ENCODE measurements at regions not wholly inside any gene's neighbourhood (a gene's known extent, or its start where the extent isn't known, plus 50 kb on each side); places are given as distances from the start of the nearest gene placed in this dataset.

DNA sequence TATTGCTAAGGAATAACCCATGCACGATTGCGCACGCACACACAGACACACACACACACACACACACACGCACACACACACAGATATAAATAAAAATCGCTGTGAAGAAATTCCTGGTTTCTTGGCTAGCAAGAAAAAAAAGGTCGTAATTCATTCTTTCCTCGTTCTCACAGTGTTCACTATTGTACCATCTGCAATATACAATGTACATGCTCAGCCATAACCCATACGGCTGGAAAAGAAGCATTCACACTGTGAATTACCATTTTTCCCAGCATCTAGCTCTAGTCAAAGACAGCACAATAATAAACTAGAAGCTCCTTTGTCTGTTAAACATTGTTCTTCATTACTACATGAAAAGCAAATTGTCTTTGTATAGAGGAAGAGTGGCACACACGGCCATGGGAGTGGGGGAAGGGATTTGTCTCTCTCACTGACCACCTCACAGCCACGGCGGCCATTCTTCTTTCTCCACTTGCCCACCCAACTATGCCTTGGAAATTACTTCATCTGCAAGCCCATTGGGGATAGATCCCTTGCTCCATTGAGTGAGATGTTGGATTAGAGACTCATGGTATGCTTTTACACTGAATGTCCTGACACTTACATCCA lies 115.3 kb upstream of the ID4 start:
- CTCF ChIA-PET: no interaction called here
- DNase-seq: no peak
- H3K4me3 ChIP-seq (ENCODE audit: low read depth in 2 of 2, low read length in 1 of 2): no peak overlapping the region

GRCh38 chr6:19722999-19723398 lies 114.2 kb upstream of the ID4 start:
- no peak for DNase-seq
- Histone ChIP-seq H3K4me2 (no peak overlapping the region), H3K9me2 (no peaks in the 10 kb centered on the region), H2AFZ (ENCODE audit: low read depth) (no peak overlapping the region), H3K9me3 (no peaks in the 10 kb centered on the region), H3K27me3 (ENCODE audit: insufficient read depth) (no peaks in the 10 kb centered on the region), H3K4me1 (ENCODE audit: control insufficient read depth in 1 of 2, insufficient read depth in 2 of 2, low read depth in 1 of 2, low read length in 1 of 2) (peaks cover 0 to 5% of the 10 kb centered on the region in 2 experiments; a peak in 3 of 4 replicates), H3K9ac (no peak overlapping the region), H3K27ac (ENCODE audit: low read depth in 2 of 2, low read length in 1 of 2) (peak overlapping the region in 1 of 2 experiments; percentile 68; a peak in 2 of 4 replicates), H3K36me3 (replicated peaks in 1 of 2; ENCODE audit: control insufficient read depth in 1 of 2, insufficient read depth in 2 of 2, low read length in 1 of 2) (no peaks in the 10 kb centered on the region), H3F3A (replicated peaks; ENCODE audit: insufficient read depth) (peaks cover 3% of the 10 kb centered on the region), H4K20me1 (ENCODE audit: insufficient read depth) (no peaks in the 10 kb centered on the region), H3K4me3 (ENCODE audit: low read depth in 2 of 2, low read length in 1 of 2) (no peak overlapping the region), H3K79me2 (ENCODE audit: insufficient read depth) (no peaks in the 10 kb centered on the region)
- POLR2A ChIA-PET: no interaction called here
- 66% methylated on average over 6 of the region's 6 CpGs for WGBS (ENCODE audit: low lambda C conversion rate)
- CTCF ChIA-PET: no interaction called here
- TF ChIP-seq CHD2 (IDR thresholded peaks at IDR 0.05; ENCODE audit: low read length, partially characterized antibody) (no peak), ZBTB33 (IDR thresholded peaks at IDR 0.05; ENCODE audit: borderline replicate concordance, low read depth) (no peak), RFX5 (IDR thresholded peaks at IDR 0.05; ENCODE audit: low read length) (no peak), SIN3A (IDR thresholded peaks at IDR 0.05; ENCODE audit: borderline replicate concordance, low read depth, low read length) (no peak), RCOR1 (IDR thresholded peaks at IDR 0.05; ENCODE audit: low read length) (no peak), TCF12 (IDR thresholded peaks at IDR 0.05) (no peak), RXRA (IDR thresholded peaks at IDR 0.05; ENCODE audit: borderline replicate concordance, low read depth) (no peak), NRF1 (IDR thresholded peaks at IDR 0.05; ENCODE audit: low read depth, low read length) (no peak), POLR2AphosphoS5 (IDR thresholded peaks at IDR 0.05; ENCODE audit: low read depth, low read length) (no peak), GATA2 (CRISPR knock-in tag; IDR thresholded peaks at IDR 0.05) (no peak), MEF2A (IDR thresholded peaks at IDR 0.05; ENCODE audit: borderline replicate concordance, low read depth) (no peak), IRF3 (IDR thresholded peaks at IDR 0.05; ENCODE audit: low read depth, low read length) (no peak)
- TF ChIP-seq, protein P1, sequence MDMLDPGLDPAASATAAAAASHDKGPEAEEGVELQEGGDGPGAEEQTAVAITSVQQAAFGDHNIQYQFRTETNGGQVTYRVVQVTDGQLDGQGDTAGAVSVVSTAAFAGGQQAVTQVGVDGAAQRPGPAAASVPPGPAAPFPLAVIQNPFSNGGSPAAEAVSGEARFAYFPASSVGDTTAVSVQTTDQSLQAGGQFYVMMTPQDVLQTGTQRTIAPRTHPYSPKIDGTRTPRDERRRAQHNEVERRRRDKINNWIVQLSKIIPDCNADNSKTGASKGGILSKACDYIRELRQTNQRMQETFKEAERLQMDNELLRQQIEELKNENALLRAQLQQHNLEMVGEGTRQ (IDR thresholded peaks at IDR 0.05; ENCODE audit: borderline replicate concordance, low read depth, low read length): no peak
- TF ChIP-seq, protein P2, sequence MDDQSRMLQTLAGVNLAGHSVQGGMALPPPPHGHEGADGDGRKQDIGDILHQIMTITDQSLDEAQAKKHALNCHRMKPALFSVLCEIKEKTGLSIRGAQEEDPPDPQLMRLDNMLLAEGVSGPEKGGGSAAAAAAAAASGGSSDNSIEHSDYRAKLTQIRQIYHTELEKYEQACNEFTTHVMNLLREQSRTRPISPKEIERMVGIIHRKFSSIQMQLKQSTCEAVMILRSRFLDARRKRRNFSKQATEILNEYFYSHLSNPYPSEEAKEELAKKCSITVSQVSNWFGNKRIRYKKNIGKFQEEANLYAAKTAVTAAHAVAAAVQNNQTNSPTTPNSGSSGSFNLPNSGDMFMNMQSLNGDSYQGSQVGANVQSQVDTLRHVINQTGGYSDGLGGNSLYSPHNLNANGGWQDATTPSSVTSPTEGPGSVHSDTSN (IDR thresholded peaks at IDR 0.05): no peak

More for the DNA sequence above, 115.3 kb upstream of the ID4 start:
- Histone ChIP-seq H4K20me1 (ENCODE audit: insufficient read depth) (no peaks in the 10 kb centered on the region), H3F3A (replicated peaks; ENCODE audit: insufficient read depth) (peaks cover 3% of the 10 kb centered on the region), H3K4me1 (ENCODE audit: control insufficient read depth in 1 of 2, insufficient read depth in 2 of 2, low read depth in 1 of 2, low read length in 1 of 2) (peaks cover 0 to 5% of the 10 kb centered on the region in 2 experiments; a peak in 3 of 4 replicates), H2AFZ (ENCODE audit: low read depth) (no peak overlapping the region), H3K4me2 (no peak overlapping the region), H3K36me3 (replicated peaks in 1 of 2; ENCODE audit: control insufficient read depth in 1 of 2, insufficient read depth in 2 of 2, low read length in 1 of 2) (no peaks in the 10 kb centered on the region), H3K9ac (no peak overlapping the region), H3K79me2 (ENCODE audit: insufficient read depth) (no peaks in the 10 kb centered on the region), H3K9me3 (no peaks in the 10 kb centered on the region), H3K27me3 (ENCODE audit: insufficient read depth) (no peaks in the 10 kb centered on the region), H3K9me2 (no peaks in the 10 kb centered on the region), H3K27ac (ENCODE audit: low read depth in 2 of 2, low read length in 1 of 2) (no peak overlapping the region)
- no peak for TF ChIP-seq YY1 (IDR thresholded peaks at IDR 0.05; ENCODE audit: low read depth)
- TF ChIP-seq FOSL2 (IDR thresholded peaks at IDR 0.05; ENCODE audit: borderline replicate concordance, low read depth): no peak
- no peak for TF ChIP-seq POLR2AphosphoS5 (IDR thresholded peaks at IDR 0.05; ENCODE audit: low read depth, low read length)
- TF ChIP-seq, protein P3, sequence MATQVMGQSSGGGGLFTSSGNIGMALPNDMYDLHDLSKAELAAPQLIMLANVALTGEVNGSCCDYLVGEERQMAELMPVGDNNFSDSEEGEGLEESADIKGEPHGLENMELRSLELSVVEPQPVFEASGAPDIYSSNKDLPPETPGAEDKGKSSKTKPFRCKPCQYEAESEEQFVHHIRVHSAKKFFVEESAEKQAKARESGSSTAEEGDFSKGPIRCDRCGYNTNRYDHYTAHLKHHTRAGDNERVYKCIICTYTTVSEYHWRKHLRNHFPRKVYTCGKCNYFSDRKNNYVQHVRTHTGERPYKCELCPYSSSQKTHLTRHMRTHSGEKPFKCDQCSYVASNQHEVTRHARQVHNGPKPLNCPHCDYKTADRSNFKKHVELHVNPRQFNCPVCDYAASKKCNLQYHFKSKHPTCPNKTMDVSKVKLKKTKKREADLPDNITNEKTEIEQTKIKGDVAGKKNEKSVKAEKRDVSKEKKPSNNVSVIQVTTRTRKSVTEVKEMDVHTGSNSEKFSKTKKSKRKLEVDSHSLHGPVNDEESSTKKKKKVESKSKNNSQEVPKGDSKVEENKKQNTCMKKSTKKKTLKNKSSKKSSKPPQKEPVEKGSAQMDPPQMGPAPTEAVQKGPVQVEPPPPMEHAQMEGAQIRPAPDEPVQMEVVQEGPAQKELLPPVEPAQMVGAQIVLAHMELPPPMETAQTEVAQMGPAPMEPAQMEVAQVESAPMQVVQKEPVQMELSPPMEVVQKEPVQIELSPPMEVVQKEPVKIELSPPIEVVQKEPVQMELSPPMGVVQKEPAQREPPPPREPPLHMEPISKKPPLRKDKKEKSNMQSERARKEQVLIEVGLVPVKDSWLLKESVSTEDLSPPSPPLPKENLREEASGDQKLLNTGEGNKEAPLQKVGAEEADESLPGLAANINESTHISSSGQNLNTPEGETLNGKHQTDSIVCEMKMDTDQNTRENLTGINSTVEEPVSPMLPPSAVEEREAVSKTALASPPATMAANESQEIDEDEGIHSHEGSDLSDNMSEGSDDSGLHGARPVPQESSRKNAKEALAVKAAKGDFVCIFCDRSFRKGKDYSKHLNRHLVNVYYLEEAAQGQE (IDR thresholded peaks at IDR 0.05; ENCODE audit: low read depth, low read length): no peak
- TF ChIP-seq RCOR1 (IDR thresholded peaks at IDR 0.05; ENCODE audit: low read length): no peak
- TF ChIP-seq EZH2phosphoT487 (IDR thresholded peaks at IDR 0.05; ENCODE audit: borderline replicate concordance, low read depth): no peak
- POLR2A ChIA-PET: no interaction called here
- WGBS (ENCODE audit: low lambda C conversion rate): 67% methylated on average over 11 of the region's 11 CpGs
